B cell (primary cell): ENCODE measurements at regions not wholly inside any gene's neighbourhood (a gene's known extent, or its start where the extent isn't known, plus 50 kb on each side); places are given as distances from the start of the nearest gene placed in this dataset.

Experiments
- CTCF ChIP-seq: fragments of 200-600 bp; IDR thresholded peaks from one replicate; pipeline ENCODE4 v1.8.0; 2022; ENCODE audit warnings: antibody characterized with exemption, mild to moderate bottlenecking
- EZH2 ChIP-seq: IDR thresholded peaks from 2 replicates; pipeline ENCODE4 v1.6.1; 2012; ENCODE audit warnings: borderline replicate concordance, low read depth, mild to moderate bottlenecking, moderate library complexity, low read length; ENCODE audit not compliant: insufficient read depth, poor library complexity, severe bottlenecking

GRCh38 chr6:1144842-1145767 is 166.8 kb upstream of the FOXQ1 start:
- TF ChIP-seq CTCF (no peak), EZH2 (no peak)
